ENCODE measurements at regions not wholly inside any gene's neighbourhood (a gene's known extent, or its start where the extent isn't known, plus 50 kb on each side); places are given as distances from the start of the nearest gene placed in this dataset.

- no peak for DNase-seq (ENCODE audit: low spot score)
- Histone ChIP-seq H3K9ac (ENCODE audit: insufficient read depth, low read depth, low read length) (no peak overlapping the region), H3K4me2 (ENCODE audit: low read depth, low read length) (no peak overlapping the region), H4K20me1 (ENCODE audit: insufficient read depth, low read length) (no peaks in the 10 kb centered on the region), H3K36me3 (replicated peaks in 1 of 2; ENCODE audit: control insufficient read depth in 1 of 2, insufficient read depth in 2 of 2, low read length in 2 of 2) (no peaks in the 10 kb centered on the region), H2AFZ (ENCODE audit: low read length) (no peak overlapping the region), H3K27me3 (ENCODE audit: control insufficient read depth in 1 of 2, insufficient read depth in 2 of 2, low read length in 2 of 2) (no peaks in the 10 kb centered on the region), H3K79me2 (ENCODE audit: insufficient read depth, low read length) (no peaks in the 10 kb centered on the region), H3K9me3 (ENCODE audit: low read length) (no peaks in the 10 kb centered on the region), H3K27ac (ENCODE audit: extremely low read length, insufficient read depth, low read length) (no peak overlapping the region), H3K4me1 (ENCODE audit: insufficient read depth, low read length) (no peaks in the 10 kb centered on the region), H3K4me3 (replicated peaks in 1 of 3; ENCODE audit: insufficient read depth in 1 of 3, low read depth in 2 of 3, low read length in 3 of 3) (no peak overlapping the region)
- intact Hi-C loops (cut with micrococcal nuclease; ENCODE audit: unreplicated experiment) (no loop called here), in situ Hi-C loops (cut with HindIII; ENCODE audit: extremely low pct_ligation_motif_present, low pct_unique_long_range_greater_than_20kb) (no loop called here)
- ChIA-PET CTCF (ENCODE audit: low intra/inter-chr PET ratio, low total read pairs) (no interaction called here), POLR2A (no interaction called here)
- no peak for FAIRE-seq
- ATAC-seq, result no peak
- no TSS peak for BruUV-seq (replicated peaks)
- TF ChIP-seq DZIP1 (CRISPR knock-in tag; IDR thresholded peaks at IDR 0.05) (no peak), ONECUT2 (CRISPR knock-in tag; IDR thresholded peaks at IDR 0.05) (no peak), ATRX (CRISPR knock-in tag; IDR thresholded peaks at IDR 0.05; ENCODE audit: borderline replicate concordance) (no peak), TERF1 (CRISPR knock-in tag; IDR thresholded peaks at IDR 0.05) (no peak), ZHX1 (CRISPR knock-in tag; IDR thresholded peaks at IDR 0.05; ENCODE audit: low read depth) (no peak), JARID2 (CRISPR knock-in tag; IDR thresholded peaks at IDR 0.05; ENCODE audit: insufficient replicate concordance) (no peak), ZNF3 (CRISPR knock-in tag; IDR thresholded peaks at IDR 0.05) (no peak), ZNF337 (CRISPR knock-in tag; IDR thresholded peaks at IDR 0.05; ENCODE audit: borderline replicate concordance, low read depth) (no peak), ZBTB20 (CRISPR knock-in tag; IDR thresholded peaks at IDR 0.05; ENCODE audit: borderline replicate concordance, low read depth) (no peak), GMEB2 (CRISPR knock-in tag; IDR thresholded peaks at IDR 0.05; ENCODE audit: low read depth) (no peak), BCL3 (CRISPR knock-in tag; IDR thresholded peaks at IDR 0.05) (no peak)
These were observed 138.5 kb downstream of the MTX2 start for GRCh38 chr2:176407706-176408105.

Measured in HepG2 (cell line).